Transverse colon (tissue), 4 donors: ENCODE measurements at regions not wholly inside any gene's neighbourhood (a gene's known extent, or its start where the extent isn't known, plus 50 kb on each side); places are given as distances from the start of the nearest gene placed in this dataset.

Experiments used
- CTCF ChIP-seq, 5 experiments: fragments of 200-600 bp in 3 of 5; fragments of 450-650 bp in 2 of 5; sonication (generic) in 3 of 5; IDR thresholded peaks; 1 replicate in 2 of 5; 2 replicates in 3 of 5; pipeline ENCODE4 v1.5.1; 2016 to 2017; ENCODE audit warnings: antibody characterized with exemption in 5 of 5, inconsistent platforms in 3 of 5, mild to moderate bottlenecking in 2 of 5, moderate library complexity in 1 of 5
- EP300 ChIP-seq: sonication (generic); formaldehyde crosslinking; IDR thresholded peaks from one replicate; pipeline ENCODE4 v1.6.1; 2017; ENCODE audit warnings: antibody characterized with exemption, low read depth
- POLR2A ChIP-seq: fragments of 450-650 bp; IDR thresholded peaks from one replicate; pipeline ENCODE4 v1.6.1; 2016; ENCODE audit warnings: antibody characterized with exemption, mild to moderate bottlenecking, moderate library complexity
- POLR2AphosphoS5 ChIP-seq, 3 donors: sonication (generic); formaldehyde crosslinking; IDR thresholded peaks; one replicate each; pipeline ENCODE4 v1.6.1; 2016; ENCODE audit warnings: antibody characterized with exemption in 3 of 3

- TF ChIP-seq POLR2A (no peak), CTCF (IDR thresholded peaks at IDR 0.05) (no peak), EP300 (no peak), POLR2AphosphoS5 (IDR thresholded peaks at IDR 0.05) (no peak)
Measured at GRCh38 chr15:96243701-96244100, 86.8 kb upstream of the NR2F2 start.
